ENCODE measurements at regions not wholly inside any gene's neighbourhood (a gene's known extent, or its start where the extent isn't known, plus 50 kb on each side); places are given as distances from the start of the nearest gene placed in this dataset.

DNA sequence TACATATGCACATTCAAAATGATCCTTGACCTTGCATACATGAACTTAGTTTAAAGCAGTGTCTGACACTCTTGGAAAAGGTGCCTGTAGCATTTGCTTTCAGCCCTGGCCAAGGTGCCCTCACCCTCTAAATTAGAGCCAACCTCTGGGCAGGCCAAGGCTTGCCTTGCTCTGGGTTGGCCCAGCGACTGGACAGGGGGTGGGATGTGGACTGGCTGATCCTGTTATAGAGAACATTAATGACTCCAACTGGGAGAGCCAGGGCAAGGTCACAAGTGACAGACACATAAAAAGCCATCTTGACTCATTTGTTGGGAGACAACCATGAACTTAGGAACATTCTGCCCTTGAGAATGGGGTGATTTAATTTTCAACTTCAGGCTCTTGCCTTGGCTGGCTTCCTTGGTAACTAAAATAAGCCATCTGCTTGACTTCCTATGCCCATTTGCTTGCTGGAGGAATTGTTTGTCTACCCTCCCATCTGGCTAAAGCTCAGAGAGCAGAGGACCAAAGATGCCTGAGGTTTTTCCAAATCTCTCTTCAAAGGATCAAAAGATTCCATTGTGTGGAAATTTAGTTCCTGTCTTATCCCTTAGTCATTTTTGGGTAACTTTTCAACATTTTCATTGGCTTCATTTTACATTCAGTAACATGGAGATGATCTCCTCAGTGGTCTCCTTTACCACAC is 403.7 kb downstream of the SOX2 start:
- TF ChIP-seq, protein P1, sequence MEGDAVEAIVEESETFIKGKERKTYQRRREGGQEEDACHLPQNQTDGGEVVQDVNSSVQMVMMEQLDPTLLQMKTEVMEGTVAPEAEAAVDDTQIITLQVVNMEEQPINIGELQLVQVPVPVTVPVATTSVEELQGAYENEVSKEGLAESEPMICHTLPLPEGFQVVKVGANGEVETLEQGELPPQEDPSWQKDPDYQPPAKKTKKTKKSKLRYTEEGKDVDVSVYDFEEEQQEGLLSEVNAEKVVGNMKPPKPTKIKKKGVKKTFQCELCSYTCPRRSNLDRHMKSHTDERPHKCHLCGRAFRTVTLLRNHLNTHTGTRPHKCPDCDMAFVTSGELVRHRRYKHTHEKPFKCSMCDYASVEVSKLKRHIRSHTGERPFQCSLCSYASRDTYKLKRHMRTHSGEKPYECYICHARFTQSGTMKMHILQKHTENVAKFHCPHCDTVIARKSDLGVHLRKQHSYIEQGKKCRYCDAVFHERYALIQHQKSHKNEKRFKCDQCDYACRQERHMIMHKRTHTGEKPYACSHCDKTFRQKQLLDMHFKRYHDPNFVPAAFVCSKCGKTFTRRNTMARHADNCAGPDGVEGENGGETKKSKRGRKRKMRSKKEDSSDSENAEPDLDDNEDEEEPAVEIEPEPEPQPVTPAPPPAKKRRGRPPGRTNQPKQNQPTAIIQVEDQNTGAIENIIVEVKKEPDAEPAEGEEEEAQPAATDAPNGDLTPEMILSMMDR (conservative IDR thresholded peaks at IDR 0.05; ENCODE audit: low read depth, low read length), result no peak
- no peak for TF ChIP-seq EZH2 (IDR thresholded peaks at IDR 0.05; ENCODE audit: borderline replicate concordance, low read depth, low read length, poor library complexity, severe bottlenecking)
